Activated CD4-positive, alpha-beta T cell treated with anti-CD3 and anti-CD28 coated beads, Interleukin-2, Interleukin-6, amounts not matched to agents 100 ng/mL and 50 ng/mL, durations not matched to agents 16 hours and 8 hours (primary cell): ENCODE measurements at regions not wholly inside any gene's neighbourhood (a gene's known extent, or its start where the extent isn't known, plus 50 kb on each side); places are given as distances from the start of the nearest gene placed in this dataset.
A peak's percentile ranks its signal among the peaks of the same experiment; 100 is the strongest.
"Not testable (repeated sequence)": the region's sequence is repeated elsewhere in the genome, so short reads cannot be mapped to it uniquely, and the experiment has no call there.

ENCODE experiments used
- DNase-seq: peaks from one replicate; pipeline ENCODE4 v3.0.0-alpha.2; 2020

GRCh38 chr1:217079584-217079983 is 356.4 kb upstream of the ESRRG start:
- DNase-seq, result no peak

GRCh38 chr1:217078959-217079358 is 355.7 kb upstream of the ESRRG start:
- no peak for DNase-seq

DNA sequence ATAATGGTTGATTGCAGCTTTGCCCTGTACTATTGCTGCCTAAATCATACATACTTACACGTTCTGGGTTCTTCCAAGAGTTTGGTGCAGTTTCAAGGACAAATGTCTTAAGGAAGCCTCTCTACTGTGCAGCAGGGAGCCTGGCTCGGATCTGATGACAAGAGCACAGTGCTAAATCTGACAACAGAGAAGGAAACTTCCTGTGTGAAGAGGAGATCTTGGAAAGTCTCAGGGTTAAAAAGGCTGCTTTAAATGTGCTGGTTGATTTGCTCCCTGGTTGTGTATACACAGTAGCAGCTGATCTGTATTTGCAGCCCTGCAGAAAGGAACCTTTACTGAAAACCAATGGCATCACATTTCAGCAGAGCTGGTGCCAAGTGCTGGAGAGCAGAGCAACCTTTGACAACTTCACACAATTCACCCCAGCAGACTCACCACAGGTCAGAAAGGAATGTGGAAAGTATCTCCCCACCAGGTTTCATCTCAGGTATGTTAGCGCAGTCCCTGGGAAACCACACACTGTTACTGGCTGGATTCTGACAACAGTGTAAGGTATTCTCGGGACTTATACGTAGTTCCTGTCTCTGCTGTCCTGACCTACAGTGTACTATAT is 355.0 kb upstream of the ESRRG start:
- DNase-seq, result no peak

GRCh38 chr1:217077426-217077825 is 354.2 kb upstream of the ESRRG start:
- no peak for DNase-seq

- no peak for DNase-seq
Observed at GRCh38 chr1:217076902-217077301, 353.7 kb upstream of the ESRRG start.

GRCh38 chr1:217072926-217073325 is 349.7 kb upstream of the ESRRG start:
- no peak for DNase-seq

- no peak for DNase-seq
Observed at GRCh38 chr1:217067642-217068041, 344.4 kb upstream of the ESRRG start.

GRCh38 chr1:217066794-217067193 is 343.6 kb upstream of the ESRRG start:
- no peak for DNase-seq

DNA sequence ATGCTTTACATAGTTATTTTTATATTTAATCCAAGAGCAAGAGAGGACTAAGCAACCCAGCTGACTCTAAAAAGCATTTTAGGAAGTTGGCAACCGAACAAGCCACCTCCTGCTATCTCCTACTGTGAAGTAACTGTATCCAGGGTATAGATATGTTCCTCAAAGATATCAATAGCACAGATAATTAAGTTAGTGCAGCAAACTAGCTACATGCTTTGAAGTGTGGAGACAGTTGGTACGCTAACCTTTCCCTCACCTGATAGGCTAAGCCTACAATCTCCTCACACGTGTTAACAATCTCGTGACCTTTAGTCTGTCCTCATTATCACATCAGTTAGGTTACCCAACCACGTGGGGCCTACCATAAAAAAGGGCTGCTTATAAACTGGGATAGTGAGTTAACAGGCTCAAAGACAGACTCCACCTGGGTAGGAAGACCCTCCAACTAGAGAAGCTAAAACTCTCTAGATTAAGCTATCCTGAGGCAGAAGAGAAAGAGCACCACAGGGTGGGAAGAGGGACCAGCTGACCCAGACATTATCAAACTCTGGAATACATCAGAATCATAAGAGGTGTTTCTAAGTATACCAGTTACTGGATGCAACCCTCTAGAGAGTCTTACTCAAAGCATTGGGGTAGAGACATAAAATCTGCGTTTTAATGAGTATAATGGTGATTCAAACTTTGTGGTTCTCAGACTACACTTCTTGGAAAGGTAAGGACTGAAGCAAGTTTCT is 340.1 kb upstream of the ESRRG start:
- no peak for DNase-seq

GRCh38 chr1:217062586-217062985 is 339.4 kb upstream of the ESRRG start:
- no peak for DNase-seq

GRCh38 chr1:217059401-217059800 is 336.2 kb upstream of the ESRRG start:
- no peak for DNase-seq

- no peak for DNase-seq
Observed at GRCh38 chr1:217053676-217054075, 330.4 kb upstream of the ESRRG start.

DNA sequence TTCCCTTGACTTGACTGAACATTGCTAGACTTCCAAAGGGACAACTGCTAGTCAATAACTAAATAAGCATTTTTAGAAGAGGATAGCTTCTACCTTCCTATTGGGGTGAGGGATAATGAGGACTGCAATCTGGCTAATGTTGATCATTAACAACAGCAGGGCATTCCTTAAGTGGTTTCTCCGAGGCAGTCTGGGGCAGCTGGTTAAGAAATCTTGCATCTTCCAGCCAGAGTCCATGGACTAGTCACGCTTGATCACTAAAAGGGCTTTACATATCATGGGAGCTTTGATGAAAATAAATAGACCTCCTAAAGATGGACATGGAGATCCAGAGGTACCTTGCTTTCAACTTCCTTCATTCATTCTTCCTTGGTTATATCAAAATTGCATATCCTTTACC is 329.4 kb upstream of the ESRRG start:
- DNase-seq, result no peak

DNA sequence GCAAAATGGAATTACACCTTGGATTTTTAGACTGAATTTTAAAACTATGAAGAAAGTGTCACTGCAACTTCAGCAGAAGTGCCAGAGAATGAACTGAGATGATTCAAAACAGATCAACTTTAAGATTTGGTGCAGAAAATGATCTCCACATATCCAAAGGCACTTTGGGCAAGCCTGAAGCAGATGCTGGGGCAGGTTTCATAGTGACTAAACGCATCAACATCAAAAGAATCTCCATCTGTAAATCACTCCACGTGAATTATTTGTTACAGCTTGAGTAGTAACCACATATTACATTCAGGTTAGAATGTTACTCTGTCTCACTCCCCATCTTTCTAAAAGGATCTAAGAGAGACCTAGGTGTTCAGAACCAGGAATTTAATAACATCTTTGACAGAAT is 329.0 kb upstream of the ESRRG start:
- DNase-seq, result no peak

GRCh38 chr1:217049721-217050120 is 326.5 kb upstream of the ESRRG start:
- no peak for DNase-seq

GRCh38 chr1:217049081-217049480 is 325.9 kb upstream of the ESRRG start:
- no peak for DNase-seq

DNA sequence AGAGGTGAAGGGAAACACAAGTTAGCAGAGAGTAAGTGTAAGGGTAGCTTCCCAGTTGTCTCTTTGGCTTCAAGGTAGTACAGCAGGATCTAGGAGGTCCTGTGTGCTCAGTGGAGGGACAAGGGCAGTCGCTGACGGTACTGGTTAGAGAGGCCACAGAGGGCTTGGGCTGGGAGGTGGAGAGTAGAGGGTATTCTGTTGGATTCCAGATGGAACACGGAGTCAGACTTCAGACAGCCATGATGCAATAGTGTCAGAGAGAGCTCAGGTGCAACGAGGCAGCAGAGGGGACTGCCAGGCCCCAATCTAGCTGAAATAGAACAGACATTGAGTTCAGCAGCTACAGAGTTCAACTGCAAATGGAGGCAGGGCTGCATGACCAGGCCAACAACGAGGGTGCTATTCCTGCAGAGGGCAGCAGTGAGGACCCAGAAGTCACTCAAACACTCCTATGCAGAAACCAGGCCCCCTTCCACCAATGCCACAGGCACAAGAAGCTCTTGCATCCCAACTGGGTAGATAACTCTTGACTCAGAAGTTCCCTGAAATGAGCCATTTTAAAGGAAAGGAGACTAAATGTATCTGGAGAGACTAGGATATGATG is 325.0 kb upstream of the ESRRG start:
- peak; percentile 1 for DNase-seq

DNA sequence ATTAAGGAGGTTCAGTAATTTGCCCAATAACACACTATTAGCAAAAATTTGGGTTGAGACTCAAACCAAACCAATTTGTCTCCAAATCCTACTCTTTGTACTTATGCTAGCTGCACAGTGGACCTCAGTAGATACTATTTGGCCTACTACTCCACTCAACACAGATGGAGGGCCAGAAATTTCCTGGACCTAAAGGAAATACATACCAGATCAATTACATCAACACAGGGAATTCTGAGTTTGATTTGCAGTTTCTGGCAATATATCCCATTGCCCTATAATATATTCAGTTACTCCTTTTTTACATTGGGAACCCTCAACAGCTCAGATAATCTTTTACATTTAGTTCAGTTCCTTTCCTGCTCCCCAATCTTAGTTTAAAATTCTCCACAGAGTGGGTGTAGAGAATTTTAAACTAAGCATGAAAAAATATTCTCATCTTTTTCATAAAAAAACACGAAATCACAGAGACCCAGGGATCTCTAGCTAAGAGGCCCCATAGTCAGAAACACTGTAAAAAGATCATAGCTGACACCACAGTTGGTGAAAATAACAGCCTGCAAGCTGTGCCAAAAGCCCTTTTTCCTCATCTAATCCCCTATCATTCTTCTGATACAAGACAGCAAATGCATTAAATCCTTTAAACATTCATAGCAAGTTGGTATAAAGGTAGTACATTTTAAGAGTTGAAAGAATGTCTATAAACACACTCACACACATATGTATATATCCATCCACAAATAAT is 317.7 kb upstream of the ESRRG start:
- no peak for DNase-seq

DNA sequence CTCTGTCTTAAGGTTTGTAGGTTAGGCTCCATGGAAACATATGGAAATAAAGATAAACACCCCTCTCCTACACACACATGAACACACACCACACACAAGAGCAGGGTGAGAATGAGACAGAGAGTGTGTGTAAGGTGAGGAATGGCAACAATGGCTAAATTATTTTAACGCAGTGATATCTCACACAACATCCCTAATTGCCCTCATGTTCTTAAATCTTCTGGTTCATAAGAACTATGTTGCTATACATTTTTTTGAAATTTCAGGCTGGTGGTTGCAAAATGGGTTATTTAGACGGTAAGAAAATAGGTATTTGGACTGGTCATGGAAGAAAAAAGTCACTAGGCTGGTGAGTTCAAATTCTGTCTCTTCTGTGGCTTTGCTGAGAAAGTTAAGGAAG is 316.7 kb upstream of the ESRRG start:
- DNase-seq, result no peak

- not testable (repeated sequence) for DNase-seq
Observed at GRCh38 chr1:217039139-217039538, 315.9 kb upstream of the ESRRG start.

GRCh38 chr1:217036757-217037156 is 313.5 kb upstream of the ESRRG start:
- DNase-seq, result no peak

- no peak for DNase-seq
Observed at GRCh38 chr1:217032715-217033367, 309.6 kb upstream of the ESRRG start.
